Thymus (tissue), 11 donors: ENCODE measurements at regions not wholly inside any gene's neighbourhood (a gene's known extent, or its start where the extent isn't known, plus 50 kb on each side); places are given as distances from the start of the nearest gene placed in this dataset.
"Not testable (repeated sequence)": the region's sequence is repeated elsewhere in the genome, so short reads cannot be mapped to it uniquely, and the experiment has no call there.

ENCODE experiments used
- DNase-seq, 9 donors: peaks; one replicate each; pipeline ENCODE4 v3.0.0-alpha.2; 2013; ENCODE audit warnings: low spot score in 9 of 9, low read depth in 6 of 9, missing footprints in 1 of 9
- H3K27ac ChIP-seq, 2 donors: one replicate each; pipeline ENCODE4 v1.5.1; 2013; ENCODE audit warnings: control low read depth in 1 of 2, low read depth in 1 of 2, low read length in 1 of 2, mild to moderate bottlenecking in 1 of 2, moderate library complexity in 1 of 2
- H3K27me3 ChIP-seq, 2 donors: one replicate each; pipeline ENCODE4 v1.5.1; 2013; ENCODE audit warnings: low read length in 1 of 2; ENCODE audit not compliant: control insufficient read depth in 2 of 2, insufficient read depth in 1 of 2
- H3K36me3 ChIP-seq, 2 donors: one replicate each; pipeline ENCODE4 v1.5.1; 2013; ENCODE audit warnings: low read length in 1 of 2, mild to moderate bottlenecking in 1 of 2, moderate library complexity in 1 of 2; ENCODE audit not compliant: control insufficient read depth in 2 of 2, insufficient read depth in 2 of 2
- H3K4me1 ChIP-seq, 2 donors: one replicate each; pipeline ENCODE4 v1.5.1; 2013; ENCODE audit warnings: low read length in 2 of 2; ENCODE audit not compliant: control insufficient read depth in 2 of 2, insufficient read depth in 2 of 2
- H3K4me3 ChIP-seq, 2 donors: one replicate each; pipeline ENCODE4 v1.5.1; 2013; ENCODE audit warnings: low read length in 2 of 2, control low read depth in 1 of 2, mild to moderate bottlenecking in 1 of 2
- H3K9me3 ChIP-seq, 2 donors: one replicate each; pipeline ENCODE4 v1.5.1; 2013; ENCODE audit warnings: low read length in 1 of 2, mild to moderate bottlenecking in 1 of 2; ENCODE audit not compliant: control insufficient read depth in 2 of 2, insufficient read depth in 1 of 2
- WGBS: extraction: QIAGEN DNeasy Blood & Tissue Kit; methylation state at CpG from one replicate; pipeline ENCODE4 v1.1.7; 2013; 5-methylcytosine and 5-hydroxymethylcytosine counted together
- donor health status: healthy.

GRCh38 chr11:114799476-114799875, 121.1 kb downstream of the NXPE2 start:
- H3K27ac ChIP-seq = no peak overlapping the region
- H3K4me1 ChIP-seq = no peaks in the 10 kb centered on the region
- H3K9me3 ChIP-seq = no peaks in the 10 kb centered on the region
- no peaks in the 10 kb centered on the region for H3K36me3 ChIP-seq
- WGBS = 7% methylated on average over 6 of the region's 6 CpGs
- no peaks in the 10 kb centered on the region for H3K27me3 ChIP-seq
- no peak overlapping the region for H3K4me3 ChIP-seq
- DNase-seq = no peak

GRCh38 chr11:114801773-114802172, 123.4 kb downstream of the NXPE2 start:
- Histone ChIP-seq H3K36me3 (no peaks in the 10 kb centered on the region), H3K4me1 (no peaks in the 10 kb centered on the region), H3K27ac (no peak overlapping the region), H3K4me3 (no peak overlapping the region), H3K27me3 (no peaks in the 10 kb centered on the region), H3K9me3 (no peaks in the 10 kb centered on the region)
- 97% methylated on average over 3 of the region's 3 CpGs for WGBS
- DNase-seq = no peak

- WGBS = 66% methylated on average over 6 of the region's 6 CpGs
- no peak for DNase-seq
- H3K36me3 ChIP-seq = no peaks in the 10 kb centered on the region
- H3K9me3 ChIP-seq = no peaks in the 10 kb centered on the region
- H3K27ac ChIP-seq = no peak overlapping the region
- H3K4me1 ChIP-seq = no peaks in the 10 kb centered on the region
- H3K4me3 ChIP-seq = no peak overlapping the region
- no peaks in the 10 kb centered on the region for H3K27me3 ChIP-seq
Observed at GRCh38 chr11:114802878-114803277, 124.6 kb downstream of the NXPE2 start.

GRCh38 chr11:114805431-114805830, 127.1 kb downstream of the NXPE2 start:
- H3K27ac ChIP-seq, DNase-seq, H3K9me3 ChIP-seq, H3K4me3 ChIP-seq, H3K27me3 ChIP-seq, H3K36me3 ChIP-seq, H3K4me1 ChIP-seq: not testable (repeated sequence)
- 51% methylated on average over 9 of the region's 9 CpGs for WGBS

GRCh38 chr11:114811971-114812370, 133.6 kb downstream of the NXPE2 start:
- 96% methylated on average over 3 of the region's 3 CpGs for WGBS

GRCh38 chr11:114812733-114813132, 134.4 kb downstream of the NXPE2 start:
- Histone ChIP-seq H3K27ac (no peak overlapping the region), H3K4me1 (no peaks in the 10 kb centered on the region), H3K36me3 (no peaks in the 10 kb centered on the region), H3K4me3 (no peak overlapping the region), H3K27me3 (peaks cover 0 to 1% of the 10 kb centered on the region in 2 donors), H3K9me3 (no peaks in the 10 kb centered on the region)
- no peak for DNase-seq
- WGBS = 66% methylated on average over 3 of the region's 3 CpGs

More at GRCh38 chr11:114811971-114812370, 133.6 kb downstream of the NXPE2 start:
- Histone ChIP-seq H3K27ac (no peak overlapping the region), H3K9me3 (no peaks in the 10 kb centered on the region), H3K27me3 (no peaks in the 10 kb centered on the region), H3K4me3 (no peak overlapping the region), H3K4me1 (no peaks in the 10 kb centered on the region), H3K36me3 (no peaks in the 10 kb centered on the region)
- DNase-seq = no peak

GRCh38 chr11:114813189-114813718, 134.9 kb downstream of the NXPE2 start:
- WGBS = 82% methylated on average over 4 of the region's 4 CpGs
- DNase-seq = no peak

GRCh38 chr11:114815176-114815575, 136.8 kb downstream of the NXPE2 start:
- no peak for DNase-seq
- no peaks in the 10 kb centered on the region for H3K9me3 ChIP-seq
- H3K36me3 ChIP-seq = no peaks in the 10 kb centered on the region
- no peak overlapping the region for H3K27ac ChIP-seq
- no peaks in the 10 kb centered on the region for H3K4me1 ChIP-seq
- no peak overlapping the region for H3K4me3 ChIP-seq
- H3K27me3 ChIP-seq = peaks cover 0 to 4% of the 10 kb centered on the region in 2 donors

More at GRCh38 chr11:114813189-114813718, 134.9 kb downstream of the NXPE2 start:
- no peaks in the 10 kb centered on the region for H3K9me3 ChIP-seq
- H3K27me3 ChIP-seq = peaks cover 0 to 2% of the 10 kb centered on the region in 2 donors
- no peaks in the 10 kb centered on the region for H3K4me1 ChIP-seq
- H3K36me3 ChIP-seq = no peaks in the 10 kb centered on the region
- no peak overlapping the region for H3K4me3 ChIP-seq
- H3K27ac ChIP-seq = no peak overlapping the region

GRCh38 chr11:114815761-114816160, 137.4 kb downstream of the NXPE2 start:
- H3K4me3 ChIP-seq = no peak overlapping the region
- 88% methylated on average over 1 of the region's 1 CpG for WGBS
- peaks cover 0 to 4% of the 10 kb centered on the region in 2 donors for H3K27me3 ChIP-seq
- no peaks in the 10 kb centered on the region for H3K9me3 ChIP-seq
- no peak overlapping the region for H3K27ac ChIP-seq
- no peak for DNase-seq
- no peaks in the 10 kb centered on the region for H3K36me3 ChIP-seq
- H3K4me1 ChIP-seq = no peaks in the 10 kb centered on the region

- Histone ChIP-seq H3K36me3 (no peaks in the 10 kb centered on the region), H3K9me3 (no peaks in the 10 kb centered on the region), H3K4me3 (no peak overlapping the region), H3K27me3 (peaks cover 0 to 4% of the 10 kb centered on the region in 2 donors), H3K4me1 (no peaks in the 10 kb centered on the region), H3K27ac (no peak overlapping the region)
- 89% methylated on average over 2 of the region's 2 CpGs for WGBS
- DNase-seq = no peak
Observed at GRCh38 chr11:114816791-114817190, 138.5 kb downstream of the NXPE2 start.
